ENCODE measurements at regions not wholly inside any gene's neighbourhood (a gene's known extent, or its start where the extent isn't known, plus 50 kb on each side); places are given as distances from the start of the nearest gene placed in this dataset.

DNA sequence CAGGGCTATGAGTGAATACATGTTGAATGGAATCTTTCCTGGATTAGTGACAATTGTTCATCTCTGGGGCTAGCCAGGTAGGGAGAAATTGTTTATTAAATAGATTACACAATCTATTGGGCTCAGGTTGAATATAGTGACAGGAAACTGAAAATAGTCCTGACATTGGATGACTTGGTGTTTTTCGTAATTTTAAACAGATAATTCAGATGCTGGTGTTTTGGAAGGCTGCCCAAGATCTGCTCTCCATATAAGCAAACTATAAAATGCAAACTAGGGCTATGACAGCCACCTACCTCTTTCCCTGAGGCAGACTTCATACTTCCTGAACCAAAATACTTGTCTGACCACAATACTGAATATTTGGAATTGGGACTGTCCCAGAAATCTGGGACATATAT is 99.1 kb downstream of the ENC1 start:
- Histone ChIP-seq H3F3A (ENCODE audit: low read depth) (peaks cover 29% of the 10 kb centered on the region), H3K4me1 (peaks cover 40% of the 10 kb centered on the region), H3K4me3 (no peak overlapping the region), H3K27me3 (no peaks in the 10 kb centered on the region), H3K36me3 (no peaks in the 10 kb centered on the region), H3K27ac (no peak overlapping the region), H3K4me2 (no peak overlapping the region), H3K79me2 (ENCODE audit: low read depth) (no peaks in the 10 kb centered on the region), H3K9me3 (ENCODE audit: low read depth) (no peaks in the 10 kb centered on the region), H4K20me1 (ENCODE audit: low read depth) (no peaks in the 10 kb centered on the region), H2AFZ (replicated peaks) (no peak overlapping the region), H3K9ac (no peak overlapping the region)
- H3K4me1 Mint-ChIP-seq: peaks cover 41% of the 10 kb centered on the region
- TF ChIP-seq, protein P1, sequence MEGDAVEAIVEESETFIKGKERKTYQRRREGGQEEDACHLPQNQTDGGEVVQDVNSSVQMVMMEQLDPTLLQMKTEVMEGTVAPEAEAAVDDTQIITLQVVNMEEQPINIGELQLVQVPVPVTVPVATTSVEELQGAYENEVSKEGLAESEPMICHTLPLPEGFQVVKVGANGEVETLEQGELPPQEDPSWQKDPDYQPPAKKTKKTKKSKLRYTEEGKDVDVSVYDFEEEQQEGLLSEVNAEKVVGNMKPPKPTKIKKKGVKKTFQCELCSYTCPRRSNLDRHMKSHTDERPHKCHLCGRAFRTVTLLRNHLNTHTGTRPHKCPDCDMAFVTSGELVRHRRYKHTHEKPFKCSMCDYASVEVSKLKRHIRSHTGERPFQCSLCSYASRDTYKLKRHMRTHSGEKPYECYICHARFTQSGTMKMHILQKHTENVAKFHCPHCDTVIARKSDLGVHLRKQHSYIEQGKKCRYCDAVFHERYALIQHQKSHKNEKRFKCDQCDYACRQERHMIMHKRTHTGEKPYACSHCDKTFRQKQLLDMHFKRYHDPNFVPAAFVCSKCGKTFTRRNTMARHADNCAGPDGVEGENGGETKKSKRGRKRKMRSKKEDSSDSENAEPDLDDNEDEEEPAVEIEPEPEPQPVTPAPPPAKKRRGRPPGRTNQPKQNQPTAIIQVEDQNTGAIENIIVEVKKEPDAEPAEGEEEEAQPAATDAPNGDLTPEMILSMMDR (IDR thresholded peaks at IDR 0.05): no peak
- TF ChIP-seq EZH2 (IDR thresholded peaks at IDR 0.05): no peak
- TF ChIP-seq EZH2phosphoT487 (IDR thresholded peaks at IDR 0.05): no peak
- no peak overlapping the region for H3K27ac Mint-ChIP-seq
- peaks cover 10% of the 10 kb centered on the region for H3K9me3 Mint-ChIP-seq
- H3K27me3 Mint-ChIP-seq (ENCODE audit: insufficient read depth, low read depth): peaks cover 3% of the 10 kb centered on the region
- H3K4me3 Mint-ChIP-seq: no peak overlapping the region
- H3K36me3 Mint-ChIP-seq: no peaks in the 10 kb centered on the region
- no peak for DNase-seq (ENCODE audit: low spot score)

DNA sequence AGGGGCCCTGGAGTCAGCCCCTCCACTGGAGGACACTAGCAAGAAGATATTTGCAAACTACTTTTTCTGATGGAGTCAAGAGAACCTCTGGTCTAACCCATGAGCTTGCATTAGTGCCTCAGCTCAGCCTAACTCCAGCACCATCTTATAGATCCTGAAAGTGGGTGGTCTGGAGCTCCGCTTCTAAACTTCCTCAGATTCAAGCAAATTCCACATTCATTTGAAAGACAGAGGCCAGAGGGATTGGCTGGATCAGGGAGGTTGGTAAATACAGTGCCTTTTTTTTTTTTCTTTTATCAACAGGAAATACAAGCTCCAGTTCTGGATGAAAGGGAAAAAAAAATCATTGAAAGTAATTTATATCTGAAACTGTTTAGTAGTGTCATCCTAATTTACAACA is 99.9 kb downstream of the ENC1 start:
- no peaks in the 10 kb centered on the region for H3K79me2 ChIP-seq (ENCODE audit: low read depth)
- H2AFZ ChIP-seq (replicated peaks): peak overlapping the region; percentile 64
- DNase-seq (ENCODE audit: low spot score): peak; percentile 33
- Mint-ChIP-seq H3K4me1 (peaks cover 45% of the 10 kb centered on the region), H3K27me3 (ENCODE audit: insufficient read depth, low read depth) (peaks cover 3% of the 10 kb centered on the region), H3K4me3 (no peak overlapping the region), H3K27ac (no peak overlapping the region), H3K9me3 (peaks cover 13% of the 10 kb centered on the region), H3K36me3 (no peaks in the 10 kb centered on the region)
- no peak overlapping the region for H3K27ac ChIP-seq
- H3K4me3 ChIP-seq: no peak overlapping the region
- H3K4me2 ChIP-seq: no peak overlapping the region
- no peak overlapping the region for H3K9ac ChIP-seq
- H3K27me3 ChIP-seq: no peaks in the 10 kb centered on the region
- H3K9me3 ChIP-seq (ENCODE audit: low read depth): peaks cover under 1% of the 10 kb centered on the region
- peaks cover 36% of the 10 kb centered on the region for H3F3A ChIP-seq (ENCODE audit: low read depth)
- TF ChIP-seq, protein P1 (IDR thresholded peaks at IDR 0.05): no peak
- TF ChIP-seq EZH2 (IDR thresholded peaks at IDR 0.05): no peak
- no peak for TF ChIP-seq EZH2phosphoT487 (IDR thresholded peaks at IDR 0.05)
- no peaks in the 10 kb centered on the region for H4K20me1 ChIP-seq (ENCODE audit: low read depth)
- H3K4me1 ChIP-seq: peaks cover 48% of the 10 kb centered on the region
- H3K36me3 ChIP-seq: no peaks in the 10 kb centered on the region

GRCh38 chr5:74539986-74540385 is 100.5 kb downstream of the ENC1 start:
- H3K4me1 Mint-ChIP-seq: peaks cover 41% of the 10 kb centered on the region
- no peaks in the 10 kb centered on the region for H3K79me2 ChIP-seq (ENCODE audit: low read depth)

More at GRCh38 chr5:74539986-74540385, 100.5 kb downstream of the ENC1 start:
- no peak overlapping the region for H3K9ac ChIP-seq
- peaks cover 42% of the 10 kb centered on the region for H3F3A ChIP-seq (ENCODE audit: low read depth)
- H4K20me1 ChIP-seq (ENCODE audit: low read depth): no peaks in the 10 kb centered on the region
- no peak overlapping the region for H3K4me3 Mint-ChIP-seq
- H3K4me3 ChIP-seq: no peak overlapping the region
- no peak overlapping the region for H3K27ac Mint-ChIP-seq
- no peak overlapping the region for H3K27ac ChIP-seq
- H3K36me3 Mint-ChIP-seq: no peaks in the 10 kb centered on the region
- H3K4me1 ChIP-seq: peaks cover 52% of the 10 kb centered on the region
- TF ChIP-seq EZH2 (IDR thresholded peaks at IDR 0.05) (no peak), EZH2phosphoT487 (IDR thresholded peaks at IDR 0.05) (no peak)
- TF ChIP-seq, protein P1 (IDR thresholded peaks at IDR 0.05): no peak
- H3K9me3 Mint-ChIP-seq: peaks cover 15% of the 10 kb centered on the region
- peaks cover 3% of the 10 kb centered on the region for H3K27me3 Mint-ChIP-seq (ENCODE audit: insufficient read depth, low read depth)
- peaks cover 4% of the 10 kb centered on the region for H3K36me3 ChIP-seq
- no peaks in the 10 kb centered on the region for H3K27me3 ChIP-seq
- H3K9me3 ChIP-seq (ENCODE audit: low read depth): peaks cover 7% of the 10 kb centered on the region
- no peak overlapping the region for H3K4me2 ChIP-seq
- no peak for DNase-seq (ENCODE audit: low spot score)
- H2AFZ ChIP-seq (replicated peaks): peak overlapping the region; percentile 64
